Progenitor cell of endocrine pancreas (in vitro differentiated cells): ENCODE measurements at regions not wholly inside any gene's neighbourhood (a gene's known extent, or its start where the extent isn't known, plus 50 kb on each side); places are given as distances from the start of the nearest gene placed in this dataset.

Experiments
- DNase-seq: peaks from one replicate; pipeline ENCODE4 v3.0.0; 2021; ENCODE audit warnings: low spot score; ENCODE audit not compliant: unreplicated experiment
- H3K27ac Mint-ChIP-seq: 2 replicates; pipeline ENCODE4 v1.8.0; 2021; ENCODE audit warnings: mild to moderate bottlenecking, moderate library complexity, mixed read lengths
- H3K27me3 Mint-ChIP-seq: 2 replicates; pipeline ENCODE4 v1.8.0; 2021; ENCODE audit warnings: mixed read lengths
- H3K36me3 Mint-ChIP-seq: 2 replicates; pipeline ENCODE4 v1.8.0; 2022; ENCODE audit warnings: mixed read lengths; ENCODE audit not compliant: insufficient read depth
- H3K4me1 Mint-ChIP-seq: 2 replicates; pipeline ENCODE4 v1.8.0; 2021; ENCODE audit warnings: low read depth, mixed read lengths
- H3K4me3 Mint-ChIP-seq: 2 replicates; pipeline ENCODE4 v1.8.0; 2021; ENCODE audit warnings: low read depth, mild to moderate bottlenecking, moderate library complexity, mixed read lengths
- H3K9me3 Mint-ChIP-seq: 2 replicates; pipeline ENCODE4 v1.8.0; 2021; ENCODE audit warnings: low read depth, mixed read lengths
- TF ChIP-seq, protein P1 (sequence below): fragments of 200-600 bp; sonication (generic); IDR thresholded peaks from one replicate; pipeline ENCODE4 v1.5.0; 2021; ENCODE audit warnings: antibody characterized with exemption, mild to moderate bottlenecking; ENCODE audit not compliant: unreplicated experiment

GRCh38 chr15:31161951-31162350 is 60.4 kb upstream of the TRPM1 start:
- Mint-ChIP-seq H3K27ac (no peak overlapping the region), H3K36me3 (no peaks in the 10 kb centered on the region), H3K4me3 (no peak overlapping the region), H3K27me3 (no peaks in the 10 kb centered on the region), H3K9me3 (no peaks in the 10 kb centered on the region), H3K4me1 (peaks cover 26% of the 10 kb centered on the region)
- TF ChIP-seq, protein P1, sequence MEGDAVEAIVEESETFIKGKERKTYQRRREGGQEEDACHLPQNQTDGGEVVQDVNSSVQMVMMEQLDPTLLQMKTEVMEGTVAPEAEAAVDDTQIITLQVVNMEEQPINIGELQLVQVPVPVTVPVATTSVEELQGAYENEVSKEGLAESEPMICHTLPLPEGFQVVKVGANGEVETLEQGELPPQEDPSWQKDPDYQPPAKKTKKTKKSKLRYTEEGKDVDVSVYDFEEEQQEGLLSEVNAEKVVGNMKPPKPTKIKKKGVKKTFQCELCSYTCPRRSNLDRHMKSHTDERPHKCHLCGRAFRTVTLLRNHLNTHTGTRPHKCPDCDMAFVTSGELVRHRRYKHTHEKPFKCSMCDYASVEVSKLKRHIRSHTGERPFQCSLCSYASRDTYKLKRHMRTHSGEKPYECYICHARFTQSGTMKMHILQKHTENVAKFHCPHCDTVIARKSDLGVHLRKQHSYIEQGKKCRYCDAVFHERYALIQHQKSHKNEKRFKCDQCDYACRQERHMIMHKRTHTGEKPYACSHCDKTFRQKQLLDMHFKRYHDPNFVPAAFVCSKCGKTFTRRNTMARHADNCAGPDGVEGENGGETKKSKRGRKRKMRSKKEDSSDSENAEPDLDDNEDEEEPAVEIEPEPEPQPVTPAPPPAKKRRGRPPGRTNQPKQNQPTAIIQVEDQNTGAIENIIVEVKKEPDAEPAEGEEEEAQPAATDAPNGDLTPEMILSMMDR: no peak
- DNase-seq: no peak

GRCh38 chr15:31162721-31163510 is 61.4 kb upstream of the TRPM1 start:
- Mint-ChIP-seq H3K4me3 (no peak overlapping the region), H3K36me3 (no peaks in the 10 kb centered on the region), H3K27ac (peak overlapping the region; percentile 57), H3K9me3 (no peaks in the 10 kb centered on the region), H3K4me1 (peaks cover 19% of the 10 kb centered on the region), H3K27me3 (no peaks in the 10 kb centered on the region)
- TF ChIP-seq, protein P1: no peak
- no peak for DNase-seq

DNA sequence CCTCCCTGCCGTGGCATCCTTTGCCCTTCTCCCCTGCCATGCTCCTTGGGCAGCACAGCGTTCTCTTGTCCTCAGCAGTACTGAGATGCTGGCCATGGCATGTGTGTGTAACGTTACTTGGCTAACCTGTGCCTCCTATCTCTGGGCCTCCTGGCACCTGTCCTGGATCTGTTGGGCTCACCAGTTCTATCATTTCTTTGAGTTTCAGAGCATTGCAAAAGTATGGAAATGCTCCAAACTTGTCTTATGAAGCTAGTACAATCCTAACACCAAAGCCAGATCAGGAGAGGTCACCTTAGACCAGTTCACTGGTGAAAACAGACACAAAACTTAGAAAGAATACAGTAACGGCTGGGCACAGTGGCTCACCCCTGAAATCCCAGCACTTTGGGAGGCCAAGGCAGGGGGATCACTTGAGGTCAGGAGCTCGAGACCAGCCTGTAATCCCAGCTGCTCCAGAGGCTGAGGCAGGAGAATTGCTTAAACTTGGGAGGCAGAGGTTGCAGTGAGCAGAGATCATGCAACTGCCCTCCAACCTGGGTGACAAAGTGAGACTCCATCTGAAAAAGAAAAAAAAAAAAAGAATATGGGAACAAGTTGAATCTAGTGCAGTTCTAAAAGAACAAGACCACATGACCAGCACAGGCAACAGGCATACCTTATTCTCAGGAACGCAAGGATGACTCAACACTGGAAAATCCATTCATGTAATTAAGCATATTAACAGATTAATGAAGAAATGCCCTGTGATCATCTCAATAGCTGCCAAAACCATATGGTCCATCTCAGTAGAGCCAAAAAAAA is 62.4 kb upstream of the TRPM1 start:
- no peaks in the 10 kb centered on the region for H3K27me3 Mint-ChIP-seq
- H3K36me3 Mint-ChIP-seq: no peaks in the 10 kb centered on the region
- no peak overlapping the region for H3K27ac Mint-ChIP-seq
- H3K4me1 Mint-ChIP-seq: peaks cover 12% of the 10 kb centered on the region
- no peak overlapping the region for H3K4me3 Mint-ChIP-seq
- H3K9me3 Mint-ChIP-seq: no peaks in the 10 kb centered on the region
- DNase-seq: no peak
- TF ChIP-seq, protein P1: no peak

DNA sequence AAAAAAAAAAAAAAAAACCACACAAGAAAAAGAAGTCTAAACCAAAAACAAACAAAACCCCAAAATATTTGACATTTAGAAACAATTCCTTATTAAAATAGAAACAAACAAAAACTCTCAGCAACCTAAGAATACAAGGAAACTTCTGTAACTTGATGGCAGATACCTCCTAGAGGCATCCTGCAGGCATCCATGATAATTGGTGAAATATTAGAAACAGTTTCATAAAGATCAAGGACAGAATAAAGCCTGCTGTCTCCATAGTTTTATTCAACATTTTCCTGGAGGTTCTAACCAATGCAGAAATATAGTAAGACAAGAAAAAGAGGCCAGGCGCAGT is 63.0 kb upstream of the TRPM1 start:
- Mint-ChIP-seq H3K4me1 (peaks cover 6% of the 10 kb centered on the region), H3K9me3 (no peaks in the 10 kb centered on the region), H3K27ac (no peak overlapping the region), H3K36me3 (no peaks in the 10 kb centered on the region), H3K27me3 (no peaks in the 10 kb centered on the region), H3K4me3 (no peak overlapping the region)
- TF ChIP-seq, protein P1: no peak
- no peak for DNase-seq

- no peak for DNase-seq
- Mint-ChIP-seq H3K4me3 (no peak overlapping the region), H3K4me1 (no peaks in the 10 kb centered on the region), H3K27ac (no peak overlapping the region), H3K36me3 (no peaks in the 10 kb centered on the region), H3K9me3 (no peaks in the 10 kb centered on the region), H3K27me3 (no peaks in the 10 kb centered on the region)
- TF ChIP-seq, protein P1: no peak
Measured at GRCh38 chr15:31169558-31169957, 68.0 kb upstream of the TRPM1 start.
